ENCODE measurements at regions not wholly inside any gene's neighbourhood (a gene's known extent, or its start where the extent isn't known, plus 50 kb on each side); places are given as distances from the start of the nearest gene placed in this dataset.
"Not testable (repeated sequence)": the region's sequence is repeated elsewhere in the genome, so short reads cannot be mapped to it uniquely, and the experiment has no call there.

- no peak overlapping the region for H3K27ac Mint-ChIP-seq
- no peak overlapping the region for H3K4me3 Mint-ChIP-seq
- peaks cover 2% of the 10 kb centered on the region for H3K27me3 Mint-ChIP-seq
- no peaks in the 10 kb centered on the region for H3K36me3 Mint-ChIP-seq (ENCODE audit: low read depth)
- H3K9me3 Mint-ChIP-seq = no peaks in the 10 kb centered on the region
- no peaks in the 10 kb centered on the region for H3K4me1 Mint-ChIP-seq
- no peak for DNase-seq
- ATAC-seq = no peak
These were observed 247.4 kb downstream of the SHOX2 start for GRCh38 chr3:157858821-157859220.

GRCh38 chr3:157857440-157857839 lies 248.8 kb downstream of the SHOX2 start:
- ATAC-seq = no peak
- H3K9me3 Mint-ChIP-seq = no peaks in the 10 kb centered on the region
- H3K36me3 Mint-ChIP-seq (ENCODE audit: low read depth) = no peaks in the 10 kb centered on the region
- H3K27me3 Mint-ChIP-seq = peaks cover 2% of the 10 kb centered on the region
- no peak overlapping the region for H3K4me3 Mint-ChIP-seq
- no peak for DNase-seq
- no peaks in the 10 kb centered on the region for H3K4me1 Mint-ChIP-seq
- H3K27ac Mint-ChIP-seq = no peak overlapping the region

- no peaks in the 10 kb centered on the region for H3K9me3 Mint-ChIP-seq
- DNase-seq = no peak
- H3K27me3 Mint-ChIP-seq = peaks cover 2% of the 10 kb centered on the region
- ATAC-seq = no peak
- H3K27ac Mint-ChIP-seq = no peak overlapping the region
- H3K4me1 Mint-ChIP-seq = no peaks in the 10 kb centered on the region
- no peaks in the 10 kb centered on the region for H3K36me3 Mint-ChIP-seq (ENCODE audit: low read depth)
- no peak overlapping the region for H3K4me3 Mint-ChIP-seq
These were observed 249.9 kb downstream of the SHOX2 start for GRCh38 chr3:157856078-157856939.

GRCh38 chr3:157845839-157846238 lies 260.4 kb downstream of the SHOX2 start:
- H3K4me1 Mint-ChIP-seq; H3K9me3 Mint-ChIP-seq; ATAC-seq; H3K27ac Mint-ChIP-seq; DNase-seq; H3K36me3 Mint-ChIP-seq (ENCODE audit: low read depth); H3K27me3 Mint-ChIP-seq; H3K4me3 Mint-ChIP-seq: not testable (repeated sequence)

- no peak for DNase-seq
- ATAC-seq = no peak
- Mint-ChIP-seq H3K36me3 (ENCODE audit: low read depth) (no peaks in the 10 kb centered on the region), H3K27me3 (peaks cover 2% of the 10 kb centered on the region), H3K4me3 (no peak overlapping the region), H3K27ac (no peak overlapping the region), H3K9me3 (no peaks in the 10 kb centered on the region), H3K4me1 (no peaks in the 10 kb centered on the region)
These were observed 261.2 kb downstream of the SHOX2 start for GRCh38 chr3:157844800-157845565.

GRCh38 chr3:157844216-157844615 lies 262.0 kb downstream of the SHOX2 start:
- Mint-ChIP-seq H3K4me1 (no peaks in the 10 kb centered on the region), H3K27me3 (peaks cover under 1% of the 10 kb centered on the region), H3K36me3 (ENCODE audit: low read depth) (no peaks in the 10 kb centered on the region), H3K27ac (no peak overlapping the region), H3K9me3 (no peaks in the 10 kb centered on the region), H3K4me3 (no peak overlapping the region)
- ATAC-seq (no peak), DNase-seq (no peak)

- no peaks in the 10 kb centered on the region for H3K9me3 Mint-ChIP-seq
- H3K36me3 Mint-ChIP-seq (ENCODE audit: low read depth) = no peaks in the 10 kb centered on the region
- H3K4me3 Mint-ChIP-seq = no peak overlapping the region
- ATAC-seq = no peak
- DNase-seq = no peak
- no peaks in the 10 kb centered on the region for H3K27me3 Mint-ChIP-seq
- H3K4me1 Mint-ChIP-seq = no peaks in the 10 kb centered on the region
- no peak overlapping the region for H3K27ac Mint-ChIP-seq
These were observed 265.2 kb downstream of the SHOX2 start for GRCh38 chr3:157841029-157841428.

- Mint-ChIP-seq H3K4me3 (no peak overlapping the region), H3K27me3 (no peaks in the 10 kb centered on the region)
- ATAC-seq = no peak
These were observed 265.7 kb downstream of the SHOX2 start for GRCh38 chr3:157840564-157840963.

GRCh38 chr3:157838457-157838856 lies 267.8 kb downstream of the SHOX2 start:
- DNase-seq (no peak), ATAC-seq (no peak)
- peaks cover 2% of the 10 kb centered on the region for H3K27me3 Mint-ChIP-seq
- H3K36me3 Mint-ChIP-seq (ENCODE audit: low read depth) = no peaks in the 10 kb centered on the region
- no peaks in the 10 kb centered on the region for H3K9me3 Mint-ChIP-seq
- H3K4me3 Mint-ChIP-seq = no peak overlapping the region
- H3K27ac Mint-ChIP-seq = no peak overlapping the region
- H3K4me1 Mint-ChIP-seq = no peaks in the 10 kb centered on the region

More at GRCh38 chr3:157840564-157840963, 265.7 kb downstream of the SHOX2 start:
- Mint-ChIP-seq H3K27ac (no peak overlapping the region), H3K4me1 (no peaks in the 10 kb centered on the region), H3K9me3 (no peaks in the 10 kb centered on the region), H3K36me3 (ENCODE audit: low read depth) (no peaks in the 10 kb centered on the region)
- no peak for DNase-seq

- Mint-ChIP-seq H3K9me3 (no peaks in the 10 kb centered on the region), H3K36me3 (ENCODE audit: low read depth) (no peaks in the 10 kb centered on the region), H3K27ac (no peak overlapping the region)
These were observed 268.9 kb downstream of the SHOX2 start for GRCh38 chr3:157837336-157837735.

GRCh38 chr3:157836022-157836421 lies 270.2 kb downstream of the SHOX2 start:
- no peak for ATAC-seq
- Mint-ChIP-seq H3K27me3 (peaks cover 2% of the 10 kb centered on the region), H3K9me3 (no peaks in the 10 kb centered on the region), H3K27ac (no peak overlapping the region), H3K4me1 (no peaks in the 10 kb centered on the region), H3K36me3 (ENCODE audit: low read depth) (no peaks in the 10 kb centered on the region), H3K4me3 (no peak overlapping the region)
- DNase-seq = no peak

More at GRCh38 chr3:157837336-157837735, 268.9 kb downstream of the SHOX2 start:
- DNase-seq = no peak
- Mint-ChIP-seq H3K4me3 (no peak overlapping the region), H3K27me3 (peaks cover 2% of the 10 kb centered on the region), H3K4me1 (no peaks in the 10 kb centered on the region)
- ATAC-seq = no peak

GRCh38 chr3:157832588-157832987 lies 273.6 kb downstream of the SHOX2 start:
- H3K36me3 Mint-ChIP-seq (ENCODE audit: low read depth) = no peaks in the 10 kb centered on the region
- ATAC-seq = no peak
- H3K4me1 Mint-ChIP-seq = no peaks in the 10 kb centered on the region
- H3K27ac Mint-ChIP-seq = no peak overlapping the region
- peaks cover 2% of the 10 kb centered on the region for H3K27me3 Mint-ChIP-seq
- H3K9me3 Mint-ChIP-seq = peaks cover 17% of the 10 kb centered on the region
- DNase-seq = no peak
- H3K4me3 Mint-ChIP-seq = no peak overlapping the region

- H3K27ac Mint-ChIP-seq = no peak overlapping the region
- H3K36me3 Mint-ChIP-seq (ENCODE audit: low read depth) = no peaks in the 10 kb centered on the region
- no peak overlapping the region for H3K4me3 Mint-ChIP-seq
- peaks cover 20% of the 10 kb centered on the region for H3K9me3 Mint-ChIP-seq
- ATAC-seq = no peak
- peaks cover 2% of the 10 kb centered on the region for H3K27me3 Mint-ChIP-seq
- no peak for DNase-seq
- H3K4me1 Mint-ChIP-seq = no peaks in the 10 kb centered on the region
These were observed 275.5 kb downstream of the SHOX2 start for GRCh38 chr3:157830556-157831236.

- H3K36me3 Mint-ChIP-seq (ENCODE audit: low read depth) = no peaks in the 10 kb centered on the region
- DNase-seq = no peak
- H3K4me3 Mint-ChIP-seq = no peak overlapping the region
- peaks cover 20% of the 10 kb centered on the region for H3K9me3 Mint-ChIP-seq
- peaks cover 2% of the 10 kb centered on the region for H3K27me3 Mint-ChIP-seq
- H3K27ac Mint-ChIP-seq = no peak overlapping the region
- no peaks in the 10 kb centered on the region for H3K4me1 Mint-ChIP-seq
- ATAC-seq = no peak
These were observed 276.4 kb downstream of the SHOX2 start for GRCh38 chr3:157829786-157830185.
